ENCODE measurements at regions not wholly inside any gene's neighbourhood (a gene's known extent, or its start where the extent isn't known, plus 50 kb on each side); places are given as distances from the start of the nearest gene placed in this dataset.
A peak's percentile ranks its signal among the peaks of the same experiment; 100 is the strongest.

DNA sequence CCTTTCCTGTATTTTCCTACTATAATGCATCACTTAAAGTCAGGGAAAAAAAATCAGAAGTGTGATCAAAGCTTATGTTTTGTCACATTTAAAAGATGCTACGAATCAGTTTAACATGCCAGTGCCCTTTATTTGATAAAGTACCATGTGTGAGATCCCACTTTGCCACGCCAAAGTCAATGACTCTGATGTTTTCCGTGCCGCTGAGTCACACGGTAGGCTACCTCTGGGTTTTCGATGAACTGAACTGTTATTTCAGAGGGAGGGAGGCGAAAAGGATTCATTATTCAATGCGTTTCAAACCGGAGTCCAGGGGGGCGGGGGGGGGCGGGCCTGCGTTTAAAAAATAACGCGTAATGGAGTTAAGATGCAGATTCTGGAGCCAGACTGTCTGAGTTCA lies 203.0 kb downstream of the ABHD5 start:
- no peaks in the 10 kb centered on the region for H4K20me1 ChIP-seq (ENCODE audit: control insufficient read depth, extremely low read depth, insufficient read depth, low read length)
- no peaks in the 10 kb centered on the region for H3K9me3 ChIP-seq (ENCODE audit: control insufficient read depth, insufficient read depth, low read depth, low read length)
- H3K4me3 ChIP-seq (replicated peaks in 1 of 4; ENCODE audit: control extremely low read depth in 1 of 4, insufficient read depth in 1 of 4, low read depth in 3 of 4, low read length in 4 of 4) = peak overlapping the region; percentile 41 to 64 (median 60)
- H3K4me1 ChIP-seq (ENCODE audit: control insufficient read depth, extremely low read depth, insufficient read depth, low read length) = peaks cover 2% of the 10 kb centered on the region
- peak; percentile 12 to 36 for DNase-seq (ENCODE audit: low read depth in 2 of 2)
- H3K36me3 ChIP-seq (ENCODE audit: control insufficient read depth, insufficient read depth, low read length) = no peaks in the 10 kb centered on the region
- peak overlapping the region; percentile 50 for H2AFZ ChIP-seq (ENCODE audit: low read length)
- no peaks in the 10 kb centered on the region for H3K27me3 ChIP-seq (ENCODE audit: control insufficient read depth, insufficient read depth, low read length)
- peak overlapping the region; percentile 91 for H3K4me2 ChIP-seq (ENCODE audit: extremely low read depth, insufficient read depth, low read length)
- no peak overlapping the region for H3K9ac ChIP-seq (ENCODE audit: insufficient read depth, low read length)
- TF ChIP-seq EZH2 (IDR thresholded peaks at IDR 0.05; ENCODE audit: low read length, missing control alignments) = no peak
- TF ChIP-seq, protein P1, sequence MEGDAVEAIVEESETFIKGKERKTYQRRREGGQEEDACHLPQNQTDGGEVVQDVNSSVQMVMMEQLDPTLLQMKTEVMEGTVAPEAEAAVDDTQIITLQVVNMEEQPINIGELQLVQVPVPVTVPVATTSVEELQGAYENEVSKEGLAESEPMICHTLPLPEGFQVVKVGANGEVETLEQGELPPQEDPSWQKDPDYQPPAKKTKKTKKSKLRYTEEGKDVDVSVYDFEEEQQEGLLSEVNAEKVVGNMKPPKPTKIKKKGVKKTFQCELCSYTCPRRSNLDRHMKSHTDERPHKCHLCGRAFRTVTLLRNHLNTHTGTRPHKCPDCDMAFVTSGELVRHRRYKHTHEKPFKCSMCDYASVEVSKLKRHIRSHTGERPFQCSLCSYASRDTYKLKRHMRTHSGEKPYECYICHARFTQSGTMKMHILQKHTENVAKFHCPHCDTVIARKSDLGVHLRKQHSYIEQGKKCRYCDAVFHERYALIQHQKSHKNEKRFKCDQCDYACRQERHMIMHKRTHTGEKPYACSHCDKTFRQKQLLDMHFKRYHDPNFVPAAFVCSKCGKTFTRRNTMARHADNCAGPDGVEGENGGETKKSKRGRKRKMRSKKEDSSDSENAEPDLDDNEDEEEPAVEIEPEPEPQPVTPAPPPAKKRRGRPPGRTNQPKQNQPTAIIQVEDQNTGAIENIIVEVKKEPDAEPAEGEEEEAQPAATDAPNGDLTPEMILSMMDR (conservative IDR thresholded peaks at IDR 0.05 in 1 of 2, IDR thresholded peaks at IDR 0.05 in 1 of 2; ENCODE audit: low read depth in 1 of 2, low read length in 2 of 2) = no peak
- H3K27ac ChIP-seq (ENCODE audit: insufficient read depth, low read length) = no peak overlapping the region
- H3K79me2 ChIP-seq (ENCODE audit: control insufficient read depth, insufficient read depth, low read length) = no peaks in the 10 kb centered on the region

DNA sequence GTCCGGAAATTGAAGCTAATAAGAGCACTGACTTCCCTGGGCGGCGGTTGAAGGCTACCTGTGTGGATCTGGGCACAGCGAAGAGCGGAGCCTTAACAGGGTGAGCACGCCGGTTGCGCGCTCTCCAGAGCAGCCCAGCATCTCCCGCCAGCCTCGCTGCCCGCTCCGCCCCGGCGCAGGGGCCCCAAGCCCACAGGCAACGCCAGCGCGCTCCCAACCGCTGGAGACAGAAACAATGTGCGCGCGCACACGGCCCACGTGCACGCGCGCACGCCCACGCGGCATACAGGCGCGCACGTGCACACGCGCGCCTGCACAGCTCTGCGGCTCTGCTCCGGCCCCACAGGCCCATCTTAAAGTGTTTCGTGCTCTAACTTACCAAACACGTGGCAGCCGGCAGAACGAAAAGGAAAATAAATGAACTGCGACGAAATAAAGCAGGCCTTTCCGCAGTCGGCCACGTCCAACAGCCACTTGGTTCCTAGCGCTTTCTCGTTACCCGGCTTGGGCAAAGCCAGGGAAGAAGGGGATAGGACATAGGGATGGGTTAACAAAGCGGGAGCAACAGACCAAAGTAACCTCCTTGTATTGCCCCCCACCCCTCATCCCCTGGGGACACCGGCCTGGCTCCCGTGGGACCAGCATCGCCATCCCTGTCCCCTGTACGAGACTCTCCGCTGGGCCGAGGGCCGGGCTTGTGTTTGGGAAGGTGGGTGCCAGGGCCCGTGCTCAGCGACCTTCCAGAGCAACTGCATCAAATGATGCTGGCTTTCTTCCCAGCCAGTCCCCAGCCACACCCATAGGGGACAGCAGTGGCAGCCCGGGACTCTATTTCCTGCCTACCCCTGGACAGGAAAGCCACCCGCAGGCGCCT lies 203.7 kb downstream of the ABHD5 start:
- Histone ChIP-seq H3K27me3 (ENCODE audit: control insufficient read depth, insufficient read depth, low read length) (no peaks in the 10 kb centered on the region), H3K4me3 (replicated peaks in 1 of 4; ENCODE audit: control extremely low read depth in 1 of 4, insufficient read depth in 1 of 4, low read depth in 3 of 4, low read length in 4 of 4) (peak overlapping the region; percentile 41 to 64 (median 60)), H3K4me2 (ENCODE audit: extremely low read depth, insufficient read depth, low read length) (peak overlapping the region; percentile 91), H3K79me2 (ENCODE audit: control insufficient read depth, insufficient read depth, low read length) (no peaks in the 10 kb centered on the region), H3K4me1 (ENCODE audit: control insufficient read depth, extremely low read depth, insufficient read depth, low read length) (peaks cover 2% of the 10 kb centered on the region), H2AFZ (ENCODE audit: low read length) (peak overlapping the region; percentile 80), H4K20me1 (ENCODE audit: control insufficient read depth, extremely low read depth, insufficient read depth, low read length) (no peaks in the 10 kb centered on the region), H3K9ac (ENCODE audit: insufficient read depth, low read length) (peak overlapping the region; percentile 33), H3K27ac (ENCODE audit: insufficient read depth, low read length) (no peak overlapping the region), H3K36me3 (ENCODE audit: control insufficient read depth, insufficient read depth, low read length) (no peaks in the 10 kb centered on the region), H3K9me3 (ENCODE audit: control insufficient read depth, insufficient read depth, low read depth, low read length) (no peaks in the 10 kb centered on the region)
- TF ChIP-seq, protein P1 (conservative IDR thresholded peaks at IDR 0.05 in 1 of 2, IDR thresholded peaks at IDR 0.05 in 1 of 2; ENCODE audit: low read depth in 1 of 2, low read length in 2 of 2) = no peak
- TF ChIP-seq EZH2 (IDR thresholded peaks at IDR 0.05; ENCODE audit: low read length, missing control alignments) = no peak
- DNase-seq (ENCODE audit: low read depth in 2 of 2) = peak; percentile 75 to 81

- Histone ChIP-seq H3K4me3 (replicated peaks in 1 of 4; ENCODE audit: control extremely low read depth in 1 of 4, insufficient read depth in 1 of 4, low read depth in 3 of 4, low read length in 4 of 4) (no peak overlapping the region), H2AFZ (ENCODE audit: low read length) (no peak overlapping the region), H3K27ac (ENCODE audit: insufficient read depth, low read length) (no peak overlapping the region), H3K4me2 (ENCODE audit: extremely low read depth, insufficient read depth, low read length) (no peak overlapping the region), H3K9me3 (ENCODE audit: control insufficient read depth, insufficient read depth, low read depth, low read length) (no peaks in the 10 kb centered on the region), H4K20me1 (ENCODE audit: control insufficient read depth, extremely low read depth, insufficient read depth, low read length) (no peaks in the 10 kb centered on the region), H3K9ac (ENCODE audit: insufficient read depth, low read length) (no peak overlapping the region), H3K4me1 (ENCODE audit: control insufficient read depth, extremely low read depth, insufficient read depth, low read length) (peaks cover 2% of the 10 kb centered on the region), H3K79me2 (ENCODE audit: control insufficient read depth, insufficient read depth, low read length) (no peaks in the 10 kb centered on the region), H3K27me3 (ENCODE audit: control insufficient read depth, insufficient read depth, low read length) (no peaks in the 10 kb centered on the region), H3K36me3 (ENCODE audit: control insufficient read depth, insufficient read depth, low read length) (no peaks in the 10 kb centered on the region)
- TF ChIP-seq EZH2 (IDR thresholded peaks at IDR 0.05; ENCODE audit: low read length, missing control alignments) = no peak
- TF ChIP-seq, protein P1 (conservative IDR thresholded peaks at IDR 0.05 in 1 of 2, IDR thresholded peaks at IDR 0.05 in 1 of 2; ENCODE audit: low read depth in 1 of 2, low read length in 2 of 2) = no peak
- DNase-seq (ENCODE audit: low read depth in 2 of 2) = no peak
These were observed 204.8 kb downstream of the ABHD5 start for GRCh38 chr3:43895573-43895972.

Measured in fibroblast of lung (primary cell).